ENCODE measurements at regions not wholly inside any gene's neighbourhood (a gene's known extent, or its start where the extent isn't known, plus 50 kb on each side); places are given as distances from the start of the nearest gene placed in this dataset.

DNA sequence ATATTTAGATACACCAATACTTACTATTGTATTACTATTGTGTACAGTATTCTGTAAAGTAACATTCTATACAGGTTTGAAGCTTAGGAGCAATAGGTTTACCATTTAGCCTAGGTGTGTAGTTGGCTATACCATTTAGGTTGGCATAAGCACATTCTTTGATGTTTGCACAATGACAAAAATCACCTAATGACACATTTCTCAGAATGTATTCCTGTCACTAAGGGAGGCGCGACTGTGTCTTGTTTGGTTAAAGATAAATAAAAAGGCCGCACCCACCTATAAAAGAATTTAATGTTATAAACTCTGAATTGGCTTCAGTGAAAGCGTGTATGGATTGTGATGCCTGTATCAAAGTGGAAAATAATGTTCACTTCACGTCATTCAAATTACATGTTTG, 1815.4 kb upstream of the CDH6 start:
- TF ChIP-seq FOS (IDR thresholded peaks at IDR 0.05; ENCODE audit: borderline replicate concordance, insufficient read depth, low read length): no peak
- no peak for TF ChIP-seq EZH2 (IDR thresholded peaks at IDR 0.05; ENCODE audit: borderline replicate concordance, low read depth, low read length, severe bottlenecking)
- no peak for TF ChIP-seq GATA2 (IDR thresholded peaks at IDR 0.05; ENCODE audit: insufficient read depth, insufficient read length, low read depth, low read length)
- no peak for TF ChIP-seq CTCF (IDR thresholded peaks at IDR 0.05; ENCODE audit: extremely low read depth in 1 of 2, insufficient read depth in 1 of 2, low read depth in 1 of 2, low read length in 2 of 2)
- no peak for TF ChIP-seq POLR2AphosphoS5 (IDR thresholded peaks at IDR 0.05; ENCODE audit: insufficient read depth, low read depth, low read length)
- no peak for TF ChIP-seq MYC (IDR thresholded peaks at IDR 0.05; ENCODE audit: low read depth, low read length)
- TF ChIP-seq JUN (IDR thresholded peaks at IDR 0.05; ENCODE audit: borderline replicate concordance, insufficient read depth, insufficient read length, low read depth): no peak
- TF ChIP-seq, protein P1, sequence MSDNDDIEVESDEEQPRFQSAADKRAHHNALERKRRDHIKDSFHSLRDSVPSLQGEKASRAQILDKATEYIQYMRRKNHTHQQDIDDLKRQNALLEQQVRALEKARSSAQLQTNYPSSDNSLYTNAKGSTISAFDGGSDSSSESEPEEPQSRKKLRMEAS (IDR thresholded peaks at IDR 0.05; ENCODE audit: insufficient read depth, insufficient read length): no peak
- no peak for TF ChIP-seq POLR2A (IDR thresholded peaks at IDR 0.05; ENCODE audit: low read depth, low read length)
- no peak overlapping the region for H2AFZ ChIP-seq (ENCODE audit: low read depth, low read length)
- POLR2A ChIA-PET: no interaction called here
- no peak overlapping the region for H3K27ac ChIP-seq (ENCODE audit: insufficient read depth, low read depth, low read length)
- H3K27me3 ChIP-seq (ENCODE audit: control insufficient read depth in 2 of 2, insufficient read depth in 2 of 2, low read length in 2 of 2): no peaks in the 10 kb centered on the region
- no peak for FAIRE-seq
- intact Hi-C loops (cut with micrococcal nuclease): no loop called here
- no peak overlapping the region for H3K4me2 ChIP-seq (ENCODE audit: insufficient read depth, low read length)
- no peaks in the 10 kb centered on the region for H3K9me1 ChIP-seq (replicated peaks; ENCODE audit: control insufficient read depth, extremely low read depth, insufficient read depth, low read length)
- CTCF ChIA-PET: no interaction called here
- no peaks in the 10 kb centered on the region for H4K20me1 ChIP-seq (replicated peaks; ENCODE audit: control insufficient read depth, extremely low read depth, insufficient read depth, low read length)
- no peak overlapping the region for H3K4me3 ChIP-seq (replicated peaks in 1 of 3; ENCODE audit: insufficient read depth in 1 of 3, low read depth in 1 of 3, low read length in 3 of 3)
- no TSS peak for BruUV-seq (replicated peaks)
- H3K36me3 ChIP-seq (ENCODE audit: control insufficient read depth in 2 of 2, extremely low read depth in 1 of 2, insufficient read depth in 2 of 2, low read length in 2 of 2): no peaks in the 10 kb centered on the region
- no peaks in the 10 kb centered on the region for H3K4me1 ChIP-seq (ENCODE audit: control insufficient read depth, extremely low read depth, insufficient read depth, low read length)
- peaks cover 2% of the 10 kb centered on the region for H3K9me3 ChIP-seq (replicated peaks; ENCODE audit: control insufficient read depth, insufficient read depth, low read length)
- DNase-seq (ENCODE audit: low read depth, low spot score): no peak
- no peaks in the 10 kb centered on the region for H3K79me2 ChIP-seq (ENCODE audit: control insufficient read depth, insufficient read depth, low read length)
- dilution Hi-C loops (cut with MboI; ENCODE audit: extremely low pct_ligation_motif_present, low sequenced_read_pairs): no loop called here
- H3K9ac ChIP-seq (replicated peaks; ENCODE audit: extremely low read depth, insufficient read depth, low read length): no peak overlapping the region

Measured in endothelial cell of umbilical vein (primary cell).